Gastrocnemius medialis (tissue), 4 donors: ENCODE measurements at regions not wholly inside any gene's neighbourhood (a gene's known extent, or its start where the extent isn't known, plus 50 kb on each side); places are given as distances from the start of the nearest gene placed in this dataset.

Source experiments
- CTCF ChIP-seq, 5 experiments: fragments of 450-650 bp in 3 of 5; fragments of 200-600 bp in 2 of 5; sonication (generic) in 2 of 5; IDR thresholded peaks in 4 of 5; conservative IDR thresholded peaks in 1 of 5; 1 replicate in 4 of 5; 2 replicates in 1 of 5; pipeline ENCODE4 v1.5.1; 2016 to 2019; ENCODE audit warnings: antibody characterized with exemption in 5 of 5, mild to moderate bottlenecking in 3 of 5, moderate library complexity in 3 of 5
- POLR2A ChIP-seq, 2 donors: fragments of 450-650 bp; IDR thresholded peaks; one replicate each; pipeline ENCODE4 v1.6.1; 2017; ENCODE audit warnings: antibody characterized with exemption in 2 of 2, mild to moderate bottlenecking in 2 of 2, moderate library complexity in 2 of 2

- no peak for TF ChIP-seq CTCF (IDR thresholded peaks at IDR 0.05 in 4 of 5, conservative IDR thresholded peaks at IDR 0.05 in 1 of 5)
- TF ChIP-seq POLR2A (IDR thresholded peaks at IDR 0.05) = no peak
These were observed 491.3 kb downstream of the TMEM114 start for GRCh38 chr16:8098947-8099512.
